Liver (tissue), 8 donors: ENCODE measurements at regions not wholly inside any gene's neighbourhood (a gene's known extent, or its start where the extent isn't known, plus 50 kb on each side); places are given as distances from the start of the nearest gene placed in this dataset.

Experiments
- DNase-seq: peaks from one replicate; pipeline ENCODE4 v3.0.0-alpha.2; 2017; ENCODE audit warnings: low spot score
- H3K27ac ChIP-seq, 2 donors: one replicate each; pipeline ENCODE4 v1.7.0; 2013; ENCODE audit warnings: inconsistent platforms in 2 of 2, low read length in 2 of 2, control low read depth in 1 of 2, low read depth in 1 of 2, mild to moderate bottlenecking in 1 of 2
- H3K27me3 ChIP-seq, 4 donors: one replicate each; pipeline versions ENCODE4 v1.6.1 to v1.7.0; 2013; ENCODE audit warnings: low read length in 3 of 4, inconsistent platforms in 1 of 4, mild to moderate bottlenecking in 1 of 4, moderate library complexity in 1 of 4; ENCODE audit not compliant: control insufficient read depth in 4 of 4, insufficient read depth in 4 of 4
- H3K36me3 ChIP-seq, 4 donors: one replicate each; pipeline versions ENCODE4 v1.6.1 to v1.7.0; 2013; ENCODE audit warnings: low read length in 3 of 4, mild to moderate bottlenecking in 3 of 4, low read depth in 1 of 4, moderate library complexity in 1 of 4; ENCODE audit not compliant: control insufficient read depth in 4 of 4, insufficient read depth in 3 of 4
- H3K4me1 ChIP-seq, 4 donors: one replicate each; pipeline versions ENCODE4 v1.6.1 to v1.7.0; 2013; ENCODE audit warnings: low read length in 3 of 4, mild to moderate bottlenecking in 3 of 4, moderate library complexity in 1 of 4; ENCODE audit not compliant: control insufficient read depth in 4 of 4, insufficient read depth in 4 of 4
- H3K4me3 ChIP-seq, 3 donors: one replicate each; pipeline versions ENCODE4 v1.6.1 to v1.7.0; 2013; ENCODE audit warnings: low read length in 3 of 3, control low read depth in 1 of 3, low read depth in 1 of 3, mild to moderate bottlenecking in 1 of 3
- H3K9ac ChIP-seq, 2 donors: one replicate each; pipeline ENCODE4 v1.7.0; 2013; ENCODE audit warnings: low read length in 2 of 2, mild to moderate bottlenecking in 2 of 2, moderate library complexity in 2 of 2, control low read depth in 1 of 2, low read depth in 1 of 2
- H3K9me3 ChIP-seq, 4 donors: one replicate each; pipeline versions ENCODE4 v1.6.1 to v1.7.0; 2013; ENCODE audit warnings: low read length in 3 of 4; ENCODE audit not compliant: control insufficient read depth in 4 of 4
- EGR1 ChIP-seq, 2 donors: IDR thresholded peaks; 2 replicates each; pipeline ENCODE4 v1.6.1; 2016 to 2018; ENCODE audit warnings: antibody characterized with exemption in 2 of 2, low read depth in 2 of 2
- FOXA1 ChIP-seq: IDR thresholded peaks from 2 replicates; pipeline ENCODE4 v1.6.1; 2016; ENCODE audit warnings: antibody characterized with exemption
- FOXA2 ChIP-seq: IDR thresholded peaks from 2 replicates; pipeline ENCODE4 v1.6.1; 2016; ENCODE audit warnings: antibody characterized with exemption
- GABPA ChIP-seq, 2 donors: IDR thresholded peaks in 1 of 2; conservative IDR thresholded peaks in 1 of 2; 2 replicates each; pipeline ENCODE4 v1.6.1; 2016; ENCODE audit warnings: antibody characterized with exemption in 2 of 2, mild to moderate bottlenecking in 1 of 2, moderate library complexity in 1 of 2
- HNF4A ChIP-seq, 2 donors: conservative IDR thresholded peaks; 2 replicates each; pipeline ENCODE4 v1.6.1; 2016; ENCODE audit warnings: antibody characterized with exemption in 2 of 2, mild to moderate bottlenecking in 2 of 2
- HNF4G ChIP-seq: IDR thresholded peaks from 2 replicates; pipeline ENCODE4 v1.6.1; 2016; ENCODE audit warnings: antibody characterized with exemption
- JUND ChIP-seq, 2 donors: IDR thresholded peaks; 2 replicates each; pipeline ENCODE4 v1.6.1; 2016; ENCODE audit warnings: antibody characterized with exemption in 2 of 2
- RAD21 ChIP-seq, 2 donors: IDR thresholded peaks; 2 replicates each; pipeline ENCODE4 v1.6.1; 2016; ENCODE audit warnings: antibody characterized with exemption in 2 of 2, mild to moderate bottlenecking in 2 of 2
- RXRA ChIP-seq, 2 donors: IDR thresholded peaks; 2 replicates each; pipeline ENCODE4 v1.6.1; 2017 to 2018; ENCODE audit warnings: antibody characterized with exemption in 2 of 2, mild to moderate bottlenecking in 1 of 2
- TAF1 ChIP-seq: conservative IDR thresholded peaks from 2 replicates; pipeline ENCODE4 v1.6.1; 2016; ENCODE audit warnings: antibody characterized with exemption, mild to moderate bottlenecking
- YY1 ChIP-seq: IDR thresholded peaks from 2 replicates; pipeline ENCODE4 v1.6.1; 2016; ENCODE audit warnings: antibody characterized with exemption, mild to moderate bottlenecking
- WGBS: extraction: QIAGEN DNeasy Blood & Tissue Kit; methylation state at CpG from one replicate; pipeline ENCODE4 v1.1.7; 2013; 5-methylcytosine and 5-hydroxymethylcytosine counted together
- TF ChIP-seq, protein P1 (sequence below): IDR thresholded peaks from 2 replicates; pipeline ENCODE4 v1.6.1; 2016; ENCODE audit warnings: antibody characterized with exemption
- TF ChIP-seq, protein P2 (sequence below): IDR thresholded peaks from 2 replicates; pipeline ENCODE4 v1.6.1; 2016; ENCODE audit warnings: antibody characterized with exemption
- TF ChIP-seq, protein P3 (sequence below): IDR thresholded peaks from 2 replicates; pipeline ENCODE4 v1.6.1; 2016; ENCODE audit warnings: antibody characterized with exemption, mild to moderate bottlenecking
- TF ChIP-seq, protein P4 (sequence below): fragments of 150-350 bp; IDR thresholded peaks from 2 replicates; pipeline ENCODE4 v1.5.1; 2017; ENCODE audit warnings: improper control_type of control experiment, low read depth, low read length; ENCODE audit not compliant: missing input control
- donor health status: healthy.
- donor health status: healthy.
- donor health status: healthy.
- donor health status: healthy.
- donor health status: healthy.

DNA sequence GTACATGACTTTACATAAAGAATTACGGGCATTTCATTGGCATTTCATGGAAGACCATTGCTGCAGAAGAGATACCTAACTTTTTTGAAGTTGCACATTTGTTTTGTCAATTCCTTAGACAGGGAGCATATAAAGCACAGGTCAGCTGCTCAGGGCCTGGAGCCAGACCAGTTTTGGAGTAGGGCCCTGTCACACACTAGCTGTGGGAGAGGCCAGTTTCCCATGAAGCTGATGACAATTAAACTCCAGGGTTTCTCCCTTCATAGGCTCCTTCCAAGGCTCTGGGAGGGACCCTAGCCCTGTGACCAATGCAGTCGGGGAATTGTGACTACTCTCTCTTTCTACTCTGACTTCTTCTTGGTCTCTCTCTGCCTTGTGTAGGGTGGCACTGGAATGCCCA lies 107.3 kb upstream of the SELENOK start:
- WGBS = 92% methylated on average over 2 of the region's 2 CpGs
- H3K9ac ChIP-seq = no peak overlapping the region
- H3K27ac ChIP-seq = no peak overlapping the region

DNA sequence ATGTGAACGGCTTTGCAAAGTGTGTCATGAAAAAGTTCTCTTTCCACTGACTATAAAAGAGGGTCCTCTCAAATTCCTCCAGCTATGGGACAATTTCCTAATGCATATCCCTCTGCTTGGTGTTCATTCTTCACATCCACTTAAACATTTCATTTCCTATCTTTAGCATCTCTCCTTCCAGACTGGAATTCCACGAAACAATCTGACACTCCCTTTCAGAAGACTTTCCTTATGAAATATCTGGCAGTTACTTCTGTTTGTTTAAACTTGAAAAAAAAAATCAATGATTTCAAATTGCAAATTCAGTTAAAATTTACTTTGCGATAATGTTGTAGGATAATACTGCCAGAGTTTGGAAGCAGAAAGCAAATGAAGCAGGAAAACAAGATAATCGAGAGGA lies 105.8 kb upstream of the SELENOK start:
- Histone ChIP-seq H3K9me3 (no peaks in the 10 kb centered on the region), H3K4me1 (peaks cover 0 to 17% (median 6%) of the 10 kb centered on the region in 4 donors), H3K4me3 (no peak overlapping the region), H3K9ac (no peak overlapping the region), H3K27me3 (no peaks in the 10 kb centered on the region), H3K36me3 (no peaks in the 10 kb centered on the region), H3K27ac (no peak overlapping the region)
- WGBS = 49% methylated on average over 4 of the region's 4 CpGs
- DNase-seq = no peak
- no peak for TF ChIP-seq GABPA (IDR thresholded peaks at IDR 0.05 in 1 of 2, conservative IDR thresholded peaks at IDR 0.05 in 1 of 2)
- TF ChIP-seq RXRA (IDR thresholded peaks at IDR 0.05) = no peak
- TF ChIP-seq FOXA1 = no peak
- TF ChIP-seq, protein P1, sequence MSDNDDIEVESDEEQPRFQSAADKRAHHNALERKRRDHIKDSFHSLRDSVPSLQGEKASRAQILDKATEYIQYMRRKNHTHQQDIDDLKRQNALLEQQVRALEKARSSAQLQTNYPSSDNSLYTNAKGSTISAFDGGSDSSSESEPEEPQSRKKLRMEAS = no peak
- no peak for TF ChIP-seq YY1
- no peak for TF ChIP-seq EGR1 (IDR thresholded peaks at IDR 0.05; ENCODE audit: low read depth in 2 of 2)
- TF ChIP-seq, protein P2, sequence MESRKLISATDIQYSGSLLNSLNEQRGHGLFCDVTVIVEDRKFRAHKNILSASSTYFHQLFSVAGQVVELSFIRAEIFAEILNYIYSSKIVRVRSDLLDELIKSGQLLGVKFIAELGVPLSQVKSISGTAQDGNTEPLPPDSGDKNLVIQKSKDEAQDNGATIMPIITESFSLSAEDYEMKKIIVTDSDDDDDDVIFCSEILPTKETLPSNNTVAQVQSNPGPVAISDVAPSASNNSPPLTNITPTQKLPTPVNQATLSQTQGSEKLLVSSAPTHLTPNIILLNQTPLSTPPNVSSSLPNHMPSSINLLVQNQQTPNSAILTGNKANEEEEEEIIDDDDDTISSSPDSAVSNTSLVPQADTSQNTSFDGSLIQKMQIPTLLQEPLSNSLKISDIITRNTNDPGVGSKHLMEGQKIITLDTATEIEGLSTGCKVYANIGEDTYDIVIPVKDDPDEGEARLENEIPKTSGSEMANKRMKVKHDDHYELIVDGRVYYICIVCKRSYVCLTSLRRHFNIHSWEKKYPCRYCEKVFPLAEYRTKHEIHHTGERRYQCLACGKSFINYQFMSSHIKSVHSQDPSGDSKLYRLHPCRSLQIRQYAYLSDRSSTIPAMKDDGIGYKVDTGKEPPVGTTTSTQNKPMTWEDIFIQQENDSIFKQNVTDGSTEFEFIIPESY = no peak
- TF ChIP-seq, protein P3, sequence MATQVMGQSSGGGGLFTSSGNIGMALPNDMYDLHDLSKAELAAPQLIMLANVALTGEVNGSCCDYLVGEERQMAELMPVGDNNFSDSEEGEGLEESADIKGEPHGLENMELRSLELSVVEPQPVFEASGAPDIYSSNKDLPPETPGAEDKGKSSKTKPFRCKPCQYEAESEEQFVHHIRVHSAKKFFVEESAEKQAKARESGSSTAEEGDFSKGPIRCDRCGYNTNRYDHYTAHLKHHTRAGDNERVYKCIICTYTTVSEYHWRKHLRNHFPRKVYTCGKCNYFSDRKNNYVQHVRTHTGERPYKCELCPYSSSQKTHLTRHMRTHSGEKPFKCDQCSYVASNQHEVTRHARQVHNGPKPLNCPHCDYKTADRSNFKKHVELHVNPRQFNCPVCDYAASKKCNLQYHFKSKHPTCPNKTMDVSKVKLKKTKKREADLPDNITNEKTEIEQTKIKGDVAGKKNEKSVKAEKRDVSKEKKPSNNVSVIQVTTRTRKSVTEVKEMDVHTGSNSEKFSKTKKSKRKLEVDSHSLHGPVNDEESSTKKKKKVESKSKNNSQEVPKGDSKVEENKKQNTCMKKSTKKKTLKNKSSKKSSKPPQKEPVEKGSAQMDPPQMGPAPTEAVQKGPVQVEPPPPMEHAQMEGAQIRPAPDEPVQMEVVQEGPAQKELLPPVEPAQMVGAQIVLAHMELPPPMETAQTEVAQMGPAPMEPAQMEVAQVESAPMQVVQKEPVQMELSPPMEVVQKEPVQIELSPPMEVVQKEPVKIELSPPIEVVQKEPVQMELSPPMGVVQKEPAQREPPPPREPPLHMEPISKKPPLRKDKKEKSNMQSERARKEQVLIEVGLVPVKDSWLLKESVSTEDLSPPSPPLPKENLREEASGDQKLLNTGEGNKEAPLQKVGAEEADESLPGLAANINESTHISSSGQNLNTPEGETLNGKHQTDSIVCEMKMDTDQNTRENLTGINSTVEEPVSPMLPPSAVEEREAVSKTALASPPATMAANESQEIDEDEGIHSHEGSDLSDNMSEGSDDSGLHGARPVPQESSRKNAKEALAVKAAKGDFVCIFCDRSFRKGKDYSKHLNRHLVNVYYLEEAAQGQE = no peak

More for the DNA sequence above, 107.3 kb upstream of the SELENOK start:
- Histone ChIP-seq H3K4me1 (peaks cover 0 to 17% (median 6%) of the 10 kb centered on the region in 4 donors), H3K9me3 (no peaks in the 10 kb centered on the region), H3K4me3 (no peak overlapping the region), H3K27me3 (no peaks in the 10 kb centered on the region), H3K36me3 (no peaks in the 10 kb centered on the region)
- no peak for DNase-seq
- TF ChIP-seq GABPA (IDR thresholded peaks at IDR 0.05 in 1 of 2, conservative IDR thresholded peaks at IDR 0.05 in 1 of 2) (no peak), FOXA2 (no peak), RAD21 (IDR thresholded peaks at IDR 0.05) (no peak), RXRA (IDR thresholded peaks at IDR 0.05) (no peak), TAF1 (no peak), JUND (IDR thresholded peaks at IDR 0.05) (no peak), HNF4G (no peak), FOXA1 (no peak), HNF4A (conservative IDR thresholded peaks at IDR 0.05) (no peak)
- TF ChIP-seq, protein P2 = no peak
- TF ChIP-seq, protein P1 = no peak
- TF ChIP-seq, protein P3 = no peak
- TF ChIP-seq, protein P4, sequence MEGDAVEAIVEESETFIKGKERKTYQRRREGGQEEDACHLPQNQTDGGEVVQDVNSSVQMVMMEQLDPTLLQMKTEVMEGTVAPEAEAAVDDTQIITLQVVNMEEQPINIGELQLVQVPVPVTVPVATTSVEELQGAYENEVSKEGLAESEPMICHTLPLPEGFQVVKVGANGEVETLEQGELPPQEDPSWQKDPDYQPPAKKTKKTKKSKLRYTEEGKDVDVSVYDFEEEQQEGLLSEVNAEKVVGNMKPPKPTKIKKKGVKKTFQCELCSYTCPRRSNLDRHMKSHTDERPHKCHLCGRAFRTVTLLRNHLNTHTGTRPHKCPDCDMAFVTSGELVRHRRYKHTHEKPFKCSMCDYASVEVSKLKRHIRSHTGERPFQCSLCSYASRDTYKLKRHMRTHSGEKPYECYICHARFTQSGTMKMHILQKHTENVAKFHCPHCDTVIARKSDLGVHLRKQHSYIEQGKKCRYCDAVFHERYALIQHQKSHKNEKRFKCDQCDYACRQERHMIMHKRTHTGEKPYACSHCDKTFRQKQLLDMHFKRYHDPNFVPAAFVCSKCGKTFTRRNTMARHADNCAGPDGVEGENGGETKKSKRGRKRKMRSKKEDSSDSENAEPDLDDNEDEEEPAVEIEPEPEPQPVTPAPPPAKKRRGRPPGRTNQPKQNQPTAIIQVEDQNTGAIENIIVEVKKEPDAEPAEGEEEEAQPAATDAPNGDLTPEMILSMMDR = no peak
